ENCODE measurements at regions not wholly inside any gene's neighbourhood (a gene's known extent, or its start where the extent isn't known, plus 50 kb on each side); places are given as distances from the start of the nearest gene placed in this dataset.
A peak's percentile ranks its signal among the peaks of the same experiment; 100 is the strongest.
"Not testable (repeated sequence)": the region's sequence is repeated elsewhere in the genome, so short reads cannot be mapped to it uniquely, and the experiment has no call there.

- not testable (repeated sequence) for DNase-seq
These were observed 111.4 kb downstream of the CCDC74A start for GRCh38 chr2:131639001-131639620.

GRCh38 chr2:131641414-131642206 lies 113.9 kb downstream of the CCDC74A start:
- peak; percentile 14 for DNase-seq

GRCh38 chr2:131643180-131643579 lies 115.5 kb downstream of the CCDC74A start:
- not testable (repeated sequence) for DNase-seq

GRCh38 chr2:131645177-131645765 lies 117.6 kb downstream of the CCDC74A start:
- DNase-seq = no peak

- DNase-seq = not testable (repeated sequence)
These were observed 118.5 kb downstream of the CCDC74A start for GRCh38 chr2:131646220-131646619.

- no peak for DNase-seq
These were observed 119.1 kb downstream of the CCDC74A start for GRCh38 chr2:131646669-131647297.

- not testable (repeated sequence) for DNase-seq
These were observed 120.9 kb downstream of the CCDC74A start for GRCh38 chr2:131648565-131648964.

GRCh38 chr2:131652246-131652645 lies 124.6 kb downstream of the CCDC74A start:
- not testable (repeated sequence) for DNase-seq

- not testable (repeated sequence) for DNase-seq
These were observed 126.4 kb downstream of the CCDC74A start for GRCh38 chr2:131654107-131654506.

GRCh38 chr2:131656816-131657633 lies 129.3 kb downstream of the CCDC74A start:
- no peak for DNase-seq

GRCh38 chr2:131657895-131658768 lies 130.4 kb downstream of the CCDC74A start:
- no peak for DNase-seq

GRCh38 chr2:131658769-131659131 lies 131.1 kb downstream of the CCDC74A start:
- no peak for DNase-seq

- DNase-seq = no peak
These were observed 131.5 kb downstream of the CCDC74A start for GRCh38 chr2:131659168-131659572.

- DNase-seq = not testable (repeated sequence)
These were observed 133.6 kb downstream of the CCDC74A start for GRCh38 chr2:131661101-131661782.

GRCh38 chr2:131661884-131662535 lies 134.3 kb downstream of the CCDC74A start:
- not testable (repeated sequence) for DNase-seq

GRCh38 chr2:131663501-131663900 lies 135.8 kb downstream of the CCDC74A start:
- DNase-seq = not testable (repeated sequence)

GRCh38 chr2:131665716-131666115 lies 138.0 kb downstream of the CCDC74A start:
- DNase-seq = not testable (repeated sequence)

- not testable (repeated sequence) for DNase-seq
These were observed 141.3 kb downstream of the CCDC74A start for GRCh38 chr2:131668794-131669540.

All from renal pelvis (tissue), 1 donor.